ENCODE measurements at regions not wholly inside any gene's neighbourhood (a gene's known extent, or its start where the extent isn't known, plus 50 kb on each side); places are given as distances from the start of the nearest gene placed in this dataset.

DNA sequence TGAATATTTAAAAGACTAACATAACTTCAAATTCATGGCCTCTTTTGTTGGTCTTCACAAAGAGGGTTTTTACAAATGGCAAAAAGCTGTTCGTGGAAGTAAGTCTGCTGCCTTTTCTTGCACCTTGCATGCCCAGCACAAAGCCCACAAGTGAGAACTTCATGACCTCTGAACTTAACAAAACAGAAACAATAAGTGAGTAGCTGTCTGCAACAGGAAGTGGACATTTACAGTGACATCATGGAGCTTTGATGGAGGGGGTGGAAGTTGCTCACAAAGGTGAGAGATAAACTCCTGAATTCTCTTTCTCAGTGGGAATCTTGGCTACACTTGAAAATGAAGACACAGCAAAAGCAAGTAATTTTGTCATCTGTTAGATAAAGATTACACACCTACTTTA lies 303.3 kb upstream of the DEPDC1 start:
- ChIA-PET POLR2A (no interaction called here), CTCF (no interaction called here)
- DNase-seq (ENCODE audit: extremely low spot score) = no peak
- TF ChIP-seq TARDBP (IDR thresholded peaks at IDR 0.05) (no peak), L3MBTL2 (conservative IDR thresholded peaks at IDR 0.05) (no peak), SUZ12 (IDR thresholded peaks at IDR 0.05) (no peak), SP1 (IDR thresholded peaks at IDR 0.05) (no peak), HDGF (IDR thresholded peaks at IDR 0.05; ENCODE audit: borderline replicate concordance) (no peak), LEF1 (IDR thresholded peaks at IDR 0.05; ENCODE audit: borderline replicate concordance) (no peak), FOXA1 (IDR thresholded peaks at IDR 0.05) (no peak), CTBP1 (IDR thresholded peaks at IDR 0.05; ENCODE audit: borderline replicate concordance) (no peak), ZNF384 (IDR thresholded peaks at IDR 0.05) (no peak), BHLHE40 (IDR thresholded peaks at IDR 0.05; ENCODE audit: borderline replicate concordance) (no peak), FOXM1 (IDR thresholded peaks at IDR 0.05; ENCODE audit: borderline replicate concordance) (no peak), ELF4 (IDR thresholded peaks at IDR 0.05) (no peak), FOXK2 (IDR thresholded peaks at IDR 0.05) (no peak), NFRKB (IDR thresholded peaks at IDR 0.05) (no peak), ARNT (IDR thresholded peaks at IDR 0.05) (no peak)
- TF ChIP-seq, protein P1, sequence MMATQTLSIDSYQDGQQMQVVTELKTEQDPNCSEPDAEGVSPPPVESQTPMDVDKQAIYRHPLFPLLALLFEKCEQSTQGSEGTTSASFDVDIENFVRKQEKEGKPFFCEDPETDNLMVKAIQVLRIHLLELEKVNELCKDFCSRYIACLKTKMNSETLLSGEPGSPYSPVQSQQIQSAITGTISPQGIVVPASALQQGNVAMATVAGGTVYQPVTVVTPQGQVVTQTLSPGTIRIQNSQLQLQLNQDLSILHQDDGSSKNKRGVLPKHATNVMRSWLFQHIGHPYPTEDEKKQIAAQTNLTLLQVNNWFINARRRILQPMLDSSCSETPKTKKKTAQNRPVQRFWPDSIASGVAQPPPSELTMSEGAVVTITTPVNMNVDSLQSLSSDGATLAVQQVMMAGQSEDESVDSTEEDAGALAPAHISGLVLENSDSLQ (IDR thresholded peaks at IDR 0.05) = no peak

DNA sequence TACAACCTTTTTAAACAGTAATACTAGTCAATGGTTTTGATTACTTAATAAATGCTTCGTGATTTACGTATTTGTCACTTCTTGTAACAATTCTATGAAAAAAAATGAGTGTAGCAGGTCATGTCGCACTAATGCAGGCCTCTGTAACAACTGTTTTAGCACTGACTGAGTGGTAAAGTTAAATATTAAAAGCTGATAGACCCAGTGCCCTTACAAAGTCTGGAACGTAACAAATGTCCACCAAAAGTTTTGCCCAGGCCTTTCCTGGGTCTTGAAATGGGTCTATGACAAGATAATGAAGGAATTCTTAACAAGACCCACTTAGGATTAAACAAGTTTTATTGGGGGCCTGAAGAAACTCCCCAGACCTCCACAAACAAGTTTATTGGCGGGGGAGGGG lies 304.6 kb upstream of the DEPDC1 start:
- POLR2A ChIA-PET = no interaction called here
- no peak for TF ChIP-seq HDGF (IDR thresholded peaks at IDR 0.05; ENCODE audit: borderline replicate concordance)
- no peak for TF ChIP-seq FOXA1 (IDR thresholded peaks at IDR 0.05)
- TF ChIP-seq SP1 (IDR thresholded peaks at IDR 0.05) = no peak
- TF ChIP-seq, protein P1 (IDR thresholded peaks at IDR 0.05) = no peak
- TF ChIP-seq SUZ12 (IDR thresholded peaks at IDR 0.05) = no peak
- no peak for DNase-seq (ENCODE audit: extremely low spot score)
- CTCF ChIA-PET = interaction anchor here (0.6 kb wide), 1 partner anchor 157 kb away, joined by 6 read pairs; no protein-coding TSS in a partner anchor

DNA sequence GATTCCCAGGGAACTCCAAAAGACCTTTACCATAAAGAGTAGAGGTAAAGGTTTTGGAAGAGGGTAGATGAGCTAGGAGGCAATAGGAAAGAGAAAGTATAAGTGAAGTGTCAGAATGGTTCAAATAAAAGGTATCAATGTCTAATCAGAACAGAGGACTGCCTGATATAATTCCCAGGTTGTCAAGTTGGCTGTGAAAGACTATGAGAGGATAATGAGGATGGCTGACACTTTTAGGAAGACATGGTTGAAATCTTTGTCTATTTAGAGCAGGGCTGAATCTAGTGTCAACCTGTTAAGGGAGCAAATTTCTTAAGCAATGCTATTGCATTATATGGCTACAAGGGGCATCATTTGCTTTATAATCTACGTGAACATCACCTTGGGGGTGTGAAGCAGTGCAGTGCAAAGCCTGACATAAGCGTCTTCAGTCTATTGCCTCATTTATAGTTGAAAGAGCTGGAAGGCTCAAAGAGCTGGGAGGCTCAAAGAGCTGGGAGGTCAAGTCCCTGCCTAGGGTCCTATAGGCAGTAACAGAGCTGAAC lies 308.3 kb upstream of the DEPDC1 start:
- DNase-seq (ENCODE audit: extremely low spot score) = no peak
- CTCF ChIA-PET = no interaction called here
- POLR2A ChIA-PET = no interaction called here
- TF ChIP-seq, protein P1 (IDR thresholded peaks at IDR 0.05) = no peak
- no peak for TF ChIP-seq ZNF384 (IDR thresholded peaks at IDR 0.05)
- no peak for TF ChIP-seq TARDBP (IDR thresholded peaks at IDR 0.05)
- no peak for TF ChIP-seq SUZ12 (IDR thresholded peaks at IDR 0.05)
- no peak for TF ChIP-seq L3MBTL2 (conservative IDR thresholded peaks at IDR 0.05)
- TF ChIP-seq BHLHE40 (IDR thresholded peaks at IDR 0.05; ENCODE audit: borderline replicate concordance) = no peak
- TF ChIP-seq FOXK2 (IDR thresholded peaks at IDR 0.05) = no peak
- TF ChIP-seq HDGF (IDR thresholded peaks at IDR 0.05; ENCODE audit: borderline replicate concordance) = no peak
- no peak for TF ChIP-seq LEF1 (IDR thresholded peaks at IDR 0.05; ENCODE audit: borderline replicate concordance)
- TF ChIP-seq NFRKB (IDR thresholded peaks at IDR 0.05) = no peak
- no peak for TF ChIP-seq FOXA1 (IDR thresholded peaks at IDR 0.05)
- no peak for TF ChIP-seq ELF4 (IDR thresholded peaks at IDR 0.05)
- no peak for TF ChIP-seq CTBP1 (IDR thresholded peaks at IDR 0.05; ENCODE audit: borderline replicate concordance)
- TF ChIP-seq ARNT (IDR thresholded peaks at IDR 0.05) = no peak
- no peak for TF ChIP-seq FOXM1 (IDR thresholded peaks at IDR 0.05; ENCODE audit: borderline replicate concordance)
- no peak for TF ChIP-seq SP1 (IDR thresholded peaks at IDR 0.05)

DNA sequence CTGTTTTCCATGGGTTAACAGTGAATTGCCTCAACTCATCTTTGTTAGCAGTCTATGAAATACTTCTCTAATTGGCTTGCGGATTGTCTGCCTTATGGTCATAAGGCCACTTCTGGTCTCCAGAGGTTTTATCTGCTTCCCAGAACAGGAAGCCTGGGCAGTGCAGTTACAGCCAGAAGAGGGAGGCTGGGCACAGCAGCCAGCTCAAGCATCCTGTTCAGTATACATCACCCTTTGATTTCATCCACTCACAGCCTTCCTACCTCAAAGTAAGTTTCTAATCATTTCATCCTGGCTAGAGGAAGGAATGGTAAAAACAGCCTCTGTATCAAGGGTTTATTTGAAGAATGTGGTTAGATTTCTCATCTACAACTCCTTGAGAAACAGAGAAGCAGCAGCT lies 311.5 kb upstream of the DEPDC1 start:
- CTCF ChIA-PET = no interaction called here
- POLR2A ChIA-PET = no interaction called here
- no peak for DNase-seq (ENCODE audit: extremely low spot score)
- no peak for TF ChIP-seq SP1 (IDR thresholded peaks at IDR 0.05)
- TF ChIP-seq FOXA1 (IDR thresholded peaks at IDR 0.05) = no peak
- no peak for TF ChIP-seq BHLHE40 (IDR thresholded peaks at IDR 0.05; ENCODE audit: borderline replicate concordance)
- TF ChIP-seq CTBP1 (IDR thresholded peaks at IDR 0.05; ENCODE audit: borderline replicate concordance) = no peak

DNA sequence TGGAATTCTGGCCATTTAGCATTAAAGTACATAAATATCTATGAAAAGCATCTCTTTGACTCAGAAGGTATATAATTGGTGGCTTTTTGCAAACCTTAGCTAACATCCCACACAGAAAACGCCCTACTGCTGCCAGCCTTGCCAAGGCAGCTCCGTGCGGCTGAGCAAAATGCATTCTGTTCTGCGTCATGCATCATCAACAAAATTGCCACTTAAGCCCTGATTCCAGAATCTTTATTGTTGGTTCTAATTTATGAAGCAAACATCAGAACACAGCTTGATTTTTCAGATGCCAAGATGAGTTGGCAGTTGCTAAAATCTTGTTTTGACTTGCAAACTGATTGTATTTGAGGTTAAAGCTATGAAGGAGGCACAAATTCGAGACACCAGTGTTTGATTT lies 314.9 kb upstream of the DEPDC1 start:
- no peak for DNase-seq (ENCODE audit: extremely low spot score)
- ChIA-PET CTCF (interaction anchor here (0.6 kb wide), 1 partner anchor 1135 kb away, joined by 3 read pairs; no protein-coding TSS in a partner anchor), POLR2A (interaction anchor here (0.8 kb wide), 1 partner anchor 15 kb away, joined by 3 read pairs; no protein-coding TSS in a partner anchor)
- TF ChIP-seq SP1 (IDR thresholded peaks at IDR 0.05) = no peak

DNA sequence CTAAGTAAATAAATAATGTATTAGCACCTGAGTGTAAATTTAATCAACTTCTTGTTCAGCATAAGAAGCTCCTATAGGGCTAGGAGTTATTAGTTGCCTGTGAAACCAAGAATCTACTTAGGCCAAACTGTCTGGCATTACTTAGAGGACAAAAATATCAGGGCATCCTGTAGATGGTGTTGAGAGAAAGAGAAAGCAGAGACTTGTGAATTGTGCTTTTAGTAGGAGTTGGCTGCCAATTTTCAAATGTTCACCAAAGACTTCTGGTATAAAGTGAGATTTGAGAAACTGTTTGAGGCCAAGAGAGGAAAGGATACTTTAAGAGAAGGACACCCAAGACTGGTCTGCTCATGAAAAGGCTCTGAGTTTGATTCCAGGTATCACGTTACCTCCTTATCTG lies 315.5 kb upstream of the DEPDC1 start:
- DNase-seq (ENCODE audit: extremely low spot score) = no peak
- ChIA-PET CTCF (no interaction called here), POLR2A (no interaction called here)
- TF ChIP-seq, protein P1 (IDR thresholded peaks at IDR 0.05) = no peak
- no peak for TF ChIP-seq LEF1 (IDR thresholded peaks at IDR 0.05; ENCODE audit: borderline replicate concordance)
- TF ChIP-seq HDGF (IDR thresholded peaks at IDR 0.05; ENCODE audit: borderline replicate concordance) = no peak
- TF ChIP-seq BHLHE40 (IDR thresholded peaks at IDR 0.05; ENCODE audit: borderline replicate concordance) = no peak
- TF ChIP-seq ELF4 (IDR thresholded peaks at IDR 0.05) = no peak
- no peak for TF ChIP-seq ZNF384 (IDR thresholded peaks at IDR 0.05)
- TF ChIP-seq FOXA1 (IDR thresholded peaks at IDR 0.05) = no peak
- no peak for TF ChIP-seq CTBP1 (IDR thresholded peaks at IDR 0.05; ENCODE audit: borderline replicate concordance)
- no peak for TF ChIP-seq L3MBTL2 (conservative IDR thresholded peaks at IDR 0.05)
- TF ChIP-seq ARNT (IDR thresholded peaks at IDR 0.05) = no peak
- no peak for TF ChIP-seq FOXK2 (IDR thresholded peaks at IDR 0.05)
- TF ChIP-seq SUZ12 (IDR thresholded peaks at IDR 0.05) = no peak

Measured in HEK293T (cell line).